ENCODE measurements at regions not wholly inside any gene's neighbourhood (a gene's known extent, or its start where the extent isn't known, plus 50 kb on each side); places are given as distances from the start of the nearest gene placed in this dataset.

GRCh38 chr7:23938215-23938614 is 228.2 kb downstream of the STK31 start:
- TF ChIP-seq, protein P1, sequence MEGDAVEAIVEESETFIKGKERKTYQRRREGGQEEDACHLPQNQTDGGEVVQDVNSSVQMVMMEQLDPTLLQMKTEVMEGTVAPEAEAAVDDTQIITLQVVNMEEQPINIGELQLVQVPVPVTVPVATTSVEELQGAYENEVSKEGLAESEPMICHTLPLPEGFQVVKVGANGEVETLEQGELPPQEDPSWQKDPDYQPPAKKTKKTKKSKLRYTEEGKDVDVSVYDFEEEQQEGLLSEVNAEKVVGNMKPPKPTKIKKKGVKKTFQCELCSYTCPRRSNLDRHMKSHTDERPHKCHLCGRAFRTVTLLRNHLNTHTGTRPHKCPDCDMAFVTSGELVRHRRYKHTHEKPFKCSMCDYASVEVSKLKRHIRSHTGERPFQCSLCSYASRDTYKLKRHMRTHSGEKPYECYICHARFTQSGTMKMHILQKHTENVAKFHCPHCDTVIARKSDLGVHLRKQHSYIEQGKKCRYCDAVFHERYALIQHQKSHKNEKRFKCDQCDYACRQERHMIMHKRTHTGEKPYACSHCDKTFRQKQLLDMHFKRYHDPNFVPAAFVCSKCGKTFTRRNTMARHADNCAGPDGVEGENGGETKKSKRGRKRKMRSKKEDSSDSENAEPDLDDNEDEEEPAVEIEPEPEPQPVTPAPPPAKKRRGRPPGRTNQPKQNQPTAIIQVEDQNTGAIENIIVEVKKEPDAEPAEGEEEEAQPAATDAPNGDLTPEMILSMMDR (IDR thresholded peaks at IDR 0.05), result no peak
- TF ChIP-seq POLR2A (IDR thresholded peaks at IDR 0.05), result no peak
